M059J (cell line): ENCODE measurements at regions not wholly inside any gene's neighbourhood (a gene's known extent, or its start where the extent isn't known, plus 50 kb on each side); places are given as distances from the start of the nearest gene placed in this dataset.
A peak's percentile ranks its signal among the peaks of the same experiment; 100 is the strongest.

ENCODE experiments used
- DNase-seq: peaks from one replicate; pipeline ENCODE4 v3.0.0-alpha.2; 2012; ENCODE audit warnings: low read depth

GRCh38 chr4:96173756-96174155 lies 333.9 kb downstream of the PDHA2 start:
- no peak for DNase-seq

DNA sequence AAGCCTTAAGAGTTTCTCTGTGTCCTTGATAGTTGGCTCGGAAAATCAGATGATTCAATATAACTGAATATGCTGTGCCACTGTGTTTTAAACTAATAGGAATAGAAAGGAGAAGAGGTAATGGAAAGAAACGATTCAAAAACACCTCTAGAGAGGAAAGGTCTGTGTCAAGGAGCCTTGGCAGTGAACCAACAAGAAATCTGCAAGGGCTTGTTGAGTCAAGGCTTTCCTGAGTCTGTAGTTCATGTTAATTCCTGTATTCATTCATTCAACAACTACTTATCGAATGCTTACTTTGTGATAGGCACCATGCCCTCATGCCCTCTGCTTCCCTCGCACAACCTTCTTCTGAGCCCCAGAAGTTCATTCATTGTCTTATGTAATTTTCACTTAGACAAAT lies 336.0 kb downstream of the PDHA2 start:
- DNase-seq = no peak

- no peak for DNase-seq
Measured at GRCh38 chr4:96183611-96184010, 343.7 kb downstream of the PDHA2 start.

DNA sequence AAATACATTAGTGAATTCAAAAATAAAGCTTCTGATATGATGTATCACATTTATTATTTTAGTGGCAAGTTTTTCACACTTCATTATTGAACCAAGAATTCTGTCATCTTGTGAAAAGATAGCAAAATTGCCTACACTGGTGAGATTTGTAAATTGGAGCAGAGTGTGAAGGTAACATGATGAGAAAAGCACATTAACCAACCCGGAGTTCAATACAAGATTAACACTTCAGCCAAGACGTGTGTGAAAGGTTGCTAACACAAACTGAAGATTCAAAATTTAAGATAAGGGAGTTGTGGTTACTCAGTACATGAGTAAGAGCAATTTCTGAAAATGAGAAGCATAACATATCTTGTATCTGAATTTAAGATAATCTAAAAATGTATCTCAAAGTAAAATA lies 346.7 kb downstream of the PDHA2 start:
- DNase-seq = no peak

DNA sequence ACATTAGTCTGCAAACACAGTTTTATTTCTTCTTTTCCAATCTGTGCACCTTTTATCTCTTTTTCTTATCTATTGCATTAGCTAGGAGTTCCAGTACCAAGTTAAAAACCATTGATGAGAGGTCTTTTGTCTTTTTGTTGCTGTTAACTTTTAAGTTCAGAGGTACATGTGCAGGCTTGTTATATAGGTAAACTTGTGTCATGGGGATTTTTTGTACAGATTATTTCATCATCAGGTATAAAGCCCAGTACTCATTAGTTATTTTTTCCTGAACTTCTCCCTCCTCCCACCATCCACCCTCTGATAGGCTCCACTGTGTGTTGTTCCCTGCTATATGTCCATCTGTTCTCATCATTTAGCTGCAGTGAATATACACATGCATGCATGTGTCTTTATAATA lies 349.9 kb downstream of the PDHA2 start:
- no peak for DNase-seq

DNA sequence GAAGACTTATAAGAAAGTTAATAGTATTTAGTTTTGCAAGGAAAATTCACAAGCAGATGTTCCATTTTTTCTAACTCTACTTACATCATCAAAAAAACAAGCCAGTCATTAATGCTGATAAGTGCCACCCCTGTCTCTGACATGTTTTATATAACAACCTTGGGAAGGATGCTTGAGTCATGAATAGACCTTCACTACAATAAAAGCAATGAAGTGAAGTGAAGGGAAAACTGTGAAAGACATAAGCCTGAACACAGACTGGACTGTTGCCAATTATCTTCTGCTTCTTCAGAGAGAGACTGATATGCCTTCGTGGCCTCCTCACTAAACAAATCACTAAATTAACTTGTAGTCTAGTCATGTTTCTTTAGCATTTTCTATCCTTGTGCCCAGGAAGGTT lies 353.2 kb downstream of the PDHA2 start:
- DNase-seq = peak; percentile 0

GRCh38 chr4:96194993-96195392 lies 355.1 kb downstream of the PDHA2 start:
- peak; percentile 13 for DNase-seq

DNA sequence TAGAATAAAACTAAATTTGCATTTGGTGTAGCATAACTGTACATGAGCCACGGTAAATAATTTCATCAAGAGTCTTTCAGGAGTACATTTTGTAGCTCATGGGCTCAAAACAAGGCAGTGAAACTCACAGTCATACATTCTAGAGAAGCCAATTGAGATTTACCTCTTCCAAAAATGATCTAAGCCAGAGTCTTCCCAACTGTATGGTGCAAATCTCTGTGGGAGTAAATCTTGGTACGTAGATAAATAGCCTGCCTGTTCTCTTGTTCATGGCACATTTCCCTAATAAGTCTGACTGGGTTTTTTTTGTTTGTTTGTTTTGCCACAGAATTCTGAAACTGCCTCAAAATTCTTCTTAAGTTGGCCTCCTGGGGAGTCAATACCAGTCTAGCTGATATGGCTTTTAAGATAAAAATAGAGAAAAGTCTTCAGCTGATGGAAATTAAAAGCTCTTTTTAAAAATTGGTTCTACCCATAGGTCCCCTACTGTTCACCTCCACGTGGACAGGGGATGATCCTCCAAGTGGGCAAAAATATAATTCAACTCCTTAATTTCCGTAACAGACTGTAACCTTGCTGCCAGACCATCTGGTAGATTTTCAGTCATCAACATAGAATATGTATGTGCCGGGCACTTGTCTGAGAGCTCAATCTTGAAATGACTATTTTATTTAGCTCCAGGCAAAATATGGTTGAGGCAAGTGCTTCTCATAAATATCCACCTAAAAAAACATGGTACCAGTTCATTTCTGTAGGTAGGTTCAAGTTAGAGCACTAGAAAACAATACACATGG lies 365.4 kb downstream of the PDHA2 start:
- DNase-seq = no peak

DNA sequence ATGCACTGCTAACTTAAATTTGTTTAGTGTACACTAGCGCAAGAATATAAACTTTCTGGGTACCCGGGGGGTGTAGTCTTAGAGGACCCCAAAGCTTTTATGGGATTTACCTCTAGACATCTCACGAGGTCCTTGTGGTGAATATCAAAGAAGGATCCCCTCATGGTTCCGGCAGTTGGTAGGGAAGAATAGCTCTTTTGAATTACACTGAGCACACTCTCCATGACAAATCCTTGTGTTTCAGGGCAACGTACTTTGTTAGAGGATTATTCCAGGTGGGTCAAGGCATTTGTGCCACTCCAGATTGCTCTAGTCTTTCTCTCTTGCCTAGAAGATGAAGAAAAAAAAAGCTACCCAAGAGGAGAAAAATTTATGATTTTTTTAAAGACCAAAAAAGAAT lies 387.6 kb downstream of the PDHA2 start:
- DNase-seq = no peak

DNA sequence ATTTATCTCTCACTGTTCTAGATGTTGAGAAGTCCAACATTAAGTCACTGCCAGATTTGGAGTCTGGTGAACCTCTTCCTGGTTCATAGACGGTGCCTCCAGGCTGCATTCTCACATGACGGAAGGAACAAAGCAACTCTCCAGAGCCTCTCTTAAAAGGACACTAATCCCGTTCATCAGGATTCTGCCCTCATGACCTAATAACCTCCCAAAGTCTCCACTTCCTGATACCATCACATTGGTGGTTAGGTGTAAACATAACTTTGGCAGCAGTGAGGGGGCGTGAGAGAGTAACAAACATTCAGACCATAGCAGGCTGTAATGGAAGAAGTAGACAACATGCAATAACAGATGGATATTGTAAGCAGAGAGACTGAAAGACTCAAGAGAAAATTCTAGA lies 388.6 kb downstream of the PDHA2 start:
- no peak for DNase-seq

DNA sequence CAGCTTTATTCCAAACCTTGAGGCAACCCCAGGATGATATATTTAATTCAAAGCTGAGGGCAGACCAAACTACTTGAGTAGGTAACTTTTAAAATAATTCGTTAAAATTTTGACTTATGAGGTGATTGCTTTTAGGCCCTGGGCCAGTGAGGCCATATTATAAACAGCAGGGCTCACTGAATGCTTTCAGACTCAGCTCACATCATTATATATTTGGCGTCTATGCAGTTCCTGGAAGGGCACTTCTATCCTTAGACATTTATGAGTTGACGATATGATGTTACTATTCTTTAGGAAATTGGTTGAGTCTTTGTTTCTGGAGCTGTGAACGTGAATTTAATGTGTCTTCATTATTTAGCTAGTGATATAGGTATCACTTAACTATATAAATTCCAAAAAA lies 400.1 kb downstream of the PDHA2 start:
- DNase-seq = no peak

DNA sequence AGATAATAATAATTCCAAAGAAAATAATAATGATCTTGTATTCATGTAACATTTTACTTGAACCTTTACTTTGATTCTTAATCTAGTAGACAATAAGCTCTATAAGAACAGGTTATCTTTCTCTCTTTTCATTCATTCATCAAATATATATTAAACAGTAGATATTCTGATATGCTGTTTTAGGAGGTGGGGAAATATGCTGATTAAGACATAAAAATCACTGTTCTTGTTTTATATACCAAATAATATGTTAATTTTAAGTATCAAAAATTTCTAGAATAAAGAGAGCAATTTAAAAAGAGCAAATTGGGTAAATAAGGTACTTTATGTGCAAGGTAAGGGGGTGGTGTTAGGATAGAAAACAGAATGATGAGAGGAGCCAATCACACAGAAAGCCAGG lies 401.9 kb downstream of the PDHA2 start:
- no peak for DNase-seq

GRCh38 chr4:96247096-96247495 lies 407.2 kb downstream of the PDHA2 start:
- no peak for DNase-seq

DNA sequence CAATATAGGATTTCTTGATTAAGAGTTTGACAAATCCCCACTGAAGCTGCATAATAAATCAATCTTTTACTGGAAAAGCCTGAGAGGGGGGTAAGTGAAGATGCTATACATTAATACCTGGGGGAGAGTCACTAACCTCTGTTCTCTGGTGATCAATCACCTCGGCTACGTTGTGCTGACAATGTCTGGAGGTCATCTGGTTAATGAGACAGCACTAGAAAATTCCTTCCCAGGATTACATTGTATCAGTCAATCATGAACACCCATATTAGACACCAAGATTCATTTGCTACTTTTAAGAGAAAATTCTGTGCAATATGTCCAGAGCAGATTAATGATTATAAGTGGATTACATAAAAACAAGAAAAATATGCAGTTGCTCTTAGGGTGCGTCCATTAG lies 408.3 kb downstream of the PDHA2 start:
- DNase-seq = no peak

GRCh38 chr4:96260064-96260682 lies 420.3 kb downstream of the PDHA2 start:
- no peak for DNase-seq

DNA sequence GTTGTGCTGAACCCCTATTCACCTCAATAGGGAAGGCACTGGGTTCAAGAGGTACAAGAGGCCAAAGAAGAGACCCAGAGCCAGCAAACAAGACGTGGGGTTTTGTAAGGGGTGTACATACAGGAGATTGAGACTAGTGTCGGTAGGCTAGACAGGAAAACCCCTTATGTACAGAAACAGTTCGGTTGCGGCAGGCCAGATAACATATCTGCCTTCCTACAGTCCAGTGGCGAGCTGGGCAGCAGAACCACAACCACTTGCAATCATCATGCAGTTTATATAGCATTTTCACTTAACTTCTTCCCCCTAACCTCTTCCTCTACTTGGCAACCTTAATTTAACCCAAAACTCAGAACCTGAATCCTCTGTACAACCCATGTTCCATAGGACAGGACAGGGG lies 422.2 kb downstream of the PDHA2 start:
- no peak for DNase-seq

DNA sequence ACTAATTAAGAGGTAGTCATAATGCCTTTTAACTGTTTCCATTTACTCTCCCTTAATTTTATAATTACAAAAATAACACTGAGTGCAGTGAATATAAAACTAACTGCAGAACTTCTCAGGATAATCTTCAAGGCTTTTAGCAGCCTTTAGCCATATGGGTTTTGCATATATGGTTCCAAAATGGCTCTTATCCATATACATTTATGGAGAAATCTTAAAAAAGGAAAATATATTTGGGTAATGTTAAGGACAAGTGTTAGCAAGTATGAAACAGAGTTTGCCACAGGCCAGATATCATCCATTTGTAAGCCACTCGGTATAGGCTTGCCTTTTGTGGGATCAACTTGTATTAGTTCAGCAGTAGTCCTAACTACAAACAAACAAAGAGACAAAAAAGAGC lies 423.4 kb downstream of the PDHA2 start:
- no peak for DNase-seq

DNA sequence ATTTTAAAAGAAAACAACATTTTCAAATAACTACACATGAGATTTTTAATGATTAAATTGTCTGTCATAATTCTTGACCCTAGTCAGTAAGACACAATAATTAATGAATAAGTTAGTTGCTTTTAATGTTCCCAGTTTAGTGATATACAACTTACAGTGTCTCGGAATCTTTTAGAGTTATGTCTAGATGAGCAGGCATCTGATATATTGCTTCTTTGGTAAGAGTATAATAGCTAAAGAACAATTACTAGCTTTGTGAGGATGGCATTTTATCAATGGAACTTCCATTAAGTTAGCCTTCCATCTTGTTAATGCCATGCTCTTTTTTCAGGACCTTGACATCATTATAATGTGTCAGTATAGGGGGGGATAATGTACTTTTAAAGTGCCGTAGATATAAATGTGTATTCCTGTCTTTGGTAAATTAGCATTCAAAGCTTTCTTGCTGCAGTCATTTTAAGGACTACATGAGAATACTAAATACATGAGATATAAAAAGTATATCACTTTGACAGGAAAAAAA lies 425.1 kb downstream of the PDHA2 start:
- no peak for DNase-seq

DNA sequence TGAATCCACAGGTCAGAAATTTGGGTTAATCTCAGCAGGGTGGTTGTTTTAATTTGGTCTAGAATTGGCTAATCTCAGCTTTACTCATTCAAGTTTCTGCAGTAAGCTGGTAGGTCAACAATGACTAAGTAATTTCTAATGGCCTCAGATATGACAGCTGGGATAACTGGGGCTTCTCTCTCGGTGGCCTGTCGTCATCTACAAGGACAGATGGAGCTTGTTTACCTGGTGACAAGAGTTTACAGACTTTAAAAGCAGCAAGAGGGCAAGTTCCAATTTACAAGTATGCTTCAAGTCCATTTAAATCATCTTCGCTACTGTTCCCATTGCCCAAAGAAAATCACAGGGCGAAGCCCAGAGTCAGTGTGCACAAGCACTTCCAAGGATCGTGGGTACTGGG lies 453.9 kb downstream of the PDHA2 start:
- no peak for DNase-seq

DNA sequence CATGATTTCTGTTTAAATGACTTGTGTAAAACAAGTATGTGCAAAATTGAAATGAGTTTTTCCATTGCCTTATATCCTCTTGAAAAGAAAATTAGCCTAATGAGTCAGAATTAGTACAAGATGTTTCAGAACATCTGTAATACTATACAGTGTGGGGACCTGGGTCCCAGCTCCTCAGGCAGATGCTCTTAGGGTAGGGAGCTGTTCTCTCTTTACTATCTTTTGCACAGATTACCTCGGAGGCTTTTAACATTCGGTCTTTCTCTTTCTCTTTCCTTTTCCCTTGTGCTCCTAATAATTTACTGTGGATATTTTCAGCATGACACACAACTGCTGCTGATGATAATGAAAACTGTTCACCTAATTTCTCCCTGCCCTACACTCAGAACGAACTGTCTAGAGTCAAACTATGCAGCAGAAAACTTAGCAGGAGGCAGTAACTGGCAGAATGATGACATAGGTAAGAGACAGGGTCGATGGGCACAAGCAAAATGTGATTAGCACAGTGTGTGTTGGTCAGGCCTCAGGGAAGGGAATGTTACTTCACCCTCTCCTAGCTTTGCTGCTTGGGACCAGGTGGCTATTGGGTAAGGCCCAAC lies 455.3 kb downstream of the PDHA2 start:
- peak; percentile 14 for DNase-seq

- no peak for DNase-seq
Measured at GRCh38 chr4:96301715-96302114, 461.8 kb downstream of the PDHA2 start.

DNA sequence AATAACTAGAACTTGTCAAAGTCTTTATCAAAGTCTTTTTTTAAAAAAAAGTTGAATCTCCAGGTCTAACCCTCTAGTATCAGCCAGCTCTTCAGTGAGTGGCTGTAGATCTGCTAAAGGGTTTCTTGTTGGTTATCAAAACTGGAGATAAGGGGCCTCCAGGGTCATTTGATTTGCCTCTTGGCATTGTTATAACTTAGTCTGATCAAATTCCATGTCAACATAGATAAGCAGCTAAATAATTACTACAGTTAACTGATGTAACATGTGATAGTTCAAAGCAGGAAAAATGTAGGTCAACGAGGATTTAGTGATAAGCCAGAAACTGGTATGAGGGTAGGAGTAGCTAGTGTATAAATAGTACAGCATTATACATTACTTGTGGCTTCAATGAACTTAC lies 465.1 kb downstream of the PDHA2 start:
- DNase-seq = no peak

GRCh38 chr4:96312046-96312685 lies 472.3 kb downstream of the PDHA2 start:
- peak; percentile 1 for DNase-seq
